PFSK-1 (cell line): ENCODE measurements at regions not wholly inside any gene's neighbourhood (a gene's known extent, or its start where the extent isn't known, plus 50 kb on each side); places are given as distances from the start of the nearest gene placed in this dataset.

Experiments used
- TAF1 ChIP-seq: IDR thresholded peaks from 2 replicates; pipeline ENCODE4 v1.6.1; 2012; ENCODE audit warnings: low read length, control low read depth, borderline replicate concordance; ENCODE audit not compliant: insufficient read depth
- TF ChIP-seq, protein P1 (sequence below), 2 experiments: IDR thresholded peaks; 2 replicates each; pipeline versions ENCODE4 v1.6.1 to v1.8.0; 2011 to 2012; ENCODE audit warnings: low read depth in 2 of 2, low read length in 2 of 2, control low read depth in 1 of 2, inconsistent platforms in 1 of 2, mild to moderate bottlenecking in 1 of 2, moderate library complexity in 1 of 2; ENCODE audit not compliant: insufficient read depth in 1 of 2

DNA sequence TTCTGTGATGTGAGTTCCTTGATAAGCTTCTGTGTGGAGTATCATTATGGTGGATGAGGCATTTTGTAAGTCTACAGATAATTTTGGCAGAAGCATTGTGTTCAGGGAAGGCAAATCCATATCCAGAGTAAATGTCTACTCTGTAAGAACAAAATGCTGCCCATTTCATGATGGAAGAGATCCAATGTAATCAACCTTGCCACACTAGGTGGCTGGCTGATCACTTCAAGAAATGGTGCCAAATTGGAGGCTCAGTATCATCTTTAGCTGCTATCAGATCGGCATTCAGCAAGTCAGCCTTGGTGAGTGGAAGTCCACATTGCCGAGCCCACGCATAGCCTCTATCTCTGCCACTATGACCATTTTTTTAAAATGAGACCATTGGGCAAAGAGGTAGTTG lies 565.8 kb upstream of the USP24 start:
- TF ChIP-seq, protein P1, sequence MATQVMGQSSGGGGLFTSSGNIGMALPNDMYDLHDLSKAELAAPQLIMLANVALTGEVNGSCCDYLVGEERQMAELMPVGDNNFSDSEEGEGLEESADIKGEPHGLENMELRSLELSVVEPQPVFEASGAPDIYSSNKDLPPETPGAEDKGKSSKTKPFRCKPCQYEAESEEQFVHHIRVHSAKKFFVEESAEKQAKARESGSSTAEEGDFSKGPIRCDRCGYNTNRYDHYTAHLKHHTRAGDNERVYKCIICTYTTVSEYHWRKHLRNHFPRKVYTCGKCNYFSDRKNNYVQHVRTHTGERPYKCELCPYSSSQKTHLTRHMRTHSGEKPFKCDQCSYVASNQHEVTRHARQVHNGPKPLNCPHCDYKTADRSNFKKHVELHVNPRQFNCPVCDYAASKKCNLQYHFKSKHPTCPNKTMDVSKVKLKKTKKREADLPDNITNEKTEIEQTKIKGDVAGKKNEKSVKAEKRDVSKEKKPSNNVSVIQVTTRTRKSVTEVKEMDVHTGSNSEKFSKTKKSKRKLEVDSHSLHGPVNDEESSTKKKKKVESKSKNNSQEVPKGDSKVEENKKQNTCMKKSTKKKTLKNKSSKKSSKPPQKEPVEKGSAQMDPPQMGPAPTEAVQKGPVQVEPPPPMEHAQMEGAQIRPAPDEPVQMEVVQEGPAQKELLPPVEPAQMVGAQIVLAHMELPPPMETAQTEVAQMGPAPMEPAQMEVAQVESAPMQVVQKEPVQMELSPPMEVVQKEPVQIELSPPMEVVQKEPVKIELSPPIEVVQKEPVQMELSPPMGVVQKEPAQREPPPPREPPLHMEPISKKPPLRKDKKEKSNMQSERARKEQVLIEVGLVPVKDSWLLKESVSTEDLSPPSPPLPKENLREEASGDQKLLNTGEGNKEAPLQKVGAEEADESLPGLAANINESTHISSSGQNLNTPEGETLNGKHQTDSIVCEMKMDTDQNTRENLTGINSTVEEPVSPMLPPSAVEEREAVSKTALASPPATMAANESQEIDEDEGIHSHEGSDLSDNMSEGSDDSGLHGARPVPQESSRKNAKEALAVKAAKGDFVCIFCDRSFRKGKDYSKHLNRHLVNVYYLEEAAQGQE (IDR thresholded peaks at IDR 0.05; ENCODE audit: insufficient read depth in 1 of 2, low read depth in 2 of 2, low read length in 2 of 2): no peak
- TF ChIP-seq TAF1: no peak
